ENCODE measurements at regions not wholly inside any gene's neighbourhood (a gene's known extent, or its start where the extent isn't known, plus 50 kb on each side); places are given as distances from the start of the nearest gene placed in this dataset.

DNA sequence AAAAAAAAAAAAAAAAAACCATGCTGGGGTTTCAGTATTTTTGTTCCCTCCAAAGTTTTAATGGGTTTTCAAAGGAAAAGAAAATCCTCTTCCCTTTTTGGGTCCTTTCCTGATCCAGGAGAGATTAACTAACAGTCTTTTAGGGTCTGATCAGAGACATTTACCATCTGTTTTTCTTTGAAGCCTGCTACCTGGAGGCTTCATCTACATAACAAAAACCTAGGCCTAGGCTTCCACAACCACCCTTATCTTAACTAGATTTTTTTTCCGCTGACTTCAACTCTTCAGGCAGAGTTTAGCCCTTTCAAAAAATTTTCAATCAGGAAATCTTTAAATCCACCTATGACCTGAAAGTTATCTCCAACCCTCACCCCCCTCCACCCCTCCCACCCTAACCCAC lies 154.7 kb downstream of the MBD2 start:
- TF ChIP-seq, protein P1, sequence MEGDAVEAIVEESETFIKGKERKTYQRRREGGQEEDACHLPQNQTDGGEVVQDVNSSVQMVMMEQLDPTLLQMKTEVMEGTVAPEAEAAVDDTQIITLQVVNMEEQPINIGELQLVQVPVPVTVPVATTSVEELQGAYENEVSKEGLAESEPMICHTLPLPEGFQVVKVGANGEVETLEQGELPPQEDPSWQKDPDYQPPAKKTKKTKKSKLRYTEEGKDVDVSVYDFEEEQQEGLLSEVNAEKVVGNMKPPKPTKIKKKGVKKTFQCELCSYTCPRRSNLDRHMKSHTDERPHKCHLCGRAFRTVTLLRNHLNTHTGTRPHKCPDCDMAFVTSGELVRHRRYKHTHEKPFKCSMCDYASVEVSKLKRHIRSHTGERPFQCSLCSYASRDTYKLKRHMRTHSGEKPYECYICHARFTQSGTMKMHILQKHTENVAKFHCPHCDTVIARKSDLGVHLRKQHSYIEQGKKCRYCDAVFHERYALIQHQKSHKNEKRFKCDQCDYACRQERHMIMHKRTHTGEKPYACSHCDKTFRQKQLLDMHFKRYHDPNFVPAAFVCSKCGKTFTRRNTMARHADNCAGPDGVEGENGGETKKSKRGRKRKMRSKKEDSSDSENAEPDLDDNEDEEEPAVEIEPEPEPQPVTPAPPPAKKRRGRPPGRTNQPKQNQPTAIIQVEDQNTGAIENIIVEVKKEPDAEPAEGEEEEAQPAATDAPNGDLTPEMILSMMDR (IDR thresholded peaks at IDR 0.05 in 8 of 11, conservative IDR thresholded peaks at IDR 0.05 in 3 of 11) = no peak
- no peak for TF ChIP-seq POLR2A (IDR thresholded peaks at IDR 0.05)

All from spleen (tissue), 7 donors.